Fibroblast of skin of abdomen (primary cell): ENCODE measurements at regions not wholly inside any gene's neighbourhood (a gene's known extent, or its start where the extent isn't known, plus 50 kb on each side); places are given as distances from the start of the nearest gene placed in this dataset.

Experiments
- DNase-seq: peaks from one replicate; pipeline ENCODE4 v3.0.0-alpha.2; 2013

DNA sequence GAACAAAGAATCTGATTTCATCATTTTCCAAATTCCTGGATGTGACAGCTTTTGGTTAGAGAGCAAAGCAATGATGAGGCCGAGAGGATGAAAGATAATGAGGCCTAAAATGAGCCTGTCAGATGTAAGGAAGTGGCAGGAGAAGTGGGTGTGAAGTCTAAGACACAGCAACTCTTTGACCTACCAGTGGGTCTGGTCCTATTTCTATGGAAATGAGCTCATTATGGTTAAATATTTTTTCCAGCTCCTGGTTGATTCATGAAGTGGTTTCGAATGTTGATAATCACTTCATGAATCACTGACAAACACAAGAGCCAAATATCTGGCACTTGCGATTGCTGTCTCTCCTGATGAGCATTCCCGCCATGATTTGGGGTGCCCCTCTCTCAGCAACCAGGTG, 273.3 kb upstream of the CDH5 start:
- peak; percentile 89 for DNase-seq

DNA sequence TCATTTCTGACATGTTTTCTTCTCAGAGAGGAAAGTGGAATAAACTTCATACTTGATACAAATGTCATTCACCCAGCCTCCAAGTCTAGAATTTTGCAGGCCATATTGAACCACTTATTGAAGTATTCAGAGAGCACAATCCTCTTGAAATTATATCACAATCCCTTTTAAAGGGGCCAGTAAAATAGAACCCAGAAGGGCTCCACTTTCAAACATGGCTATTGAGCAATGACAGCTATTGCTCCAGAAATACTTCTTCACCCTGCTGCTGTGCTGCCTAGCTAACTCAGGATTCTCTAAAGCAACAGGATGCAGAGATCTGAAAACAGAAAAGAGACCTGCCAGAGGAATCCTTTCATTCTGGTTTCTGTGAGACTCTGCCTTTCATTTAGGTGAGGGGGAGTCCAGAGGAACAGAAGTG, 275.0 kb upstream of the CDH5 start:
- peak; percentile 83 for DNase-seq

GRCh38 chr16:66088681-66089080, 277.8 kb upstream of the CDH5 start:
- no peak for DNase-seq

- no peak for DNase-seq
Measured at GRCh38 chr16:66087308-66087707, 279.2 kb upstream of the CDH5 start.

GRCh38 chr16:66085651-66086050, 280.8 kb upstream of the CDH5 start:
- DNase-seq: no peak

DNA sequence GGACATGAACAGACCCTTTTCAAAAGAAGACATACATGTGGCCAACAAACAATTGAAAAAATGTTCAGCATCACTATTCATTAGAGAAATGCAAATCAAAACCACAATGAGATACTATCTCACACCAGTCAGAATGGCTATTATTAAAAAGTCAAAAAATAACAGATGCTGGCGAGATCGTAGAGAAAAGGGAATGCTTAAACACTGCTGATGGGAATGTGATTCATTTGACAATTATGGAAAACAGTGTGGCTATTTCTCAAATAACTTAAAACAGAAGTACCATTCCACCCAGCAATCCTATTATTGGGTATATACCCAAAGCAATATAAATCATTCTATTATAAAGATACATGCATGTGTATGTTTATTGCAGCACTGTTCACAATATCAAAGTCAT, 281.8 kb upstream of the CDH5 start:
- DNase-seq: peak; percentile 76

GRCh38 chr16:66084306-66084705, 282.2 kb upstream of the CDH5 start:
- no peak for DNase-seq

- DNase-seq: peak; percentile 24
Measured at GRCh38 chr16:66083171-66083570, 283.3 kb upstream of the CDH5 start.

GRCh38 chr16:66082424-66082823, 284.1 kb upstream of the CDH5 start:
- DNase-seq: no peak

GRCh38 chr16:66081775-66082366, 284.6 kb upstream of the CDH5 start:
- peak; percentile 94 for DNase-seq

GRCh38 chr16:66079671-66080334, 286.7 kb upstream of the CDH5 start:
- peak; percentile 35 for DNase-seq

DNA sequence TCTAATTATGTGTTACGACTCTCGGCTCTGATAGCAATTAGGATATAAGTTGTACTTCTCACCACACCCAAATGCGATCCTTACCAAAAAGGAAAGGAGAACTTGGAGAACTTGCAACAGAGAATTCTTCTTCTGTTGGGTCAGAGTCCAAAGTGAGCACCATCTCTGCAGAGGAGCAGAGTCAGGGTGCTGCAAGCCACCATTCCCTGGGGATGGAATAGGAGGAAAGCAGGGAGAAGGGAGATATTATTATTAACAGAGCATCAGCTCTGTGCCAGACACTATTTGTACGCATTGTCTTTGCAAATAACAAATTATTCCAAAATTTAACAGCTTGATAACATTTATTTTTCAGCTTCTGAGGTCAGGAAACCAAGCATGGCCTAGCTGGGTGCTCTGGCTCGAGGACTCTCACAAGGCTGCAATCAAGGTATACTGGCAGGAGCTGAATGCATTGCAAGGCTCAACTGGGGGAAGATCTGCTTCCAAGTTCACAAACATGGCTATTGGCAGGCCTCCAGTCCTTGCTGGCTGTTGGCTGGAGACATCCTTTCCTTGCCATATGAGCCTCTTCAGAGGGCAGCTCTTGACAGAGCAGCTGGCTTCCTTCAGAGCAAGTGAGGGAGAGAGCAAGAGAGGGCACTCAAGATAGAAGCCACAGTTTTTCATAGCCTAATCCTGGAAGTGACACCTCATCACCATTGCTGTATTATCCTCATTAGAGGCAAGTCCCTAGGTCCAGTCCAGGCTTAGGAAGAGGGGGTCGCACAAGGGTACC, 296.2 kb upstream of the CDH5 start:
- peak; percentile 80 for DNase-seq

DNA sequence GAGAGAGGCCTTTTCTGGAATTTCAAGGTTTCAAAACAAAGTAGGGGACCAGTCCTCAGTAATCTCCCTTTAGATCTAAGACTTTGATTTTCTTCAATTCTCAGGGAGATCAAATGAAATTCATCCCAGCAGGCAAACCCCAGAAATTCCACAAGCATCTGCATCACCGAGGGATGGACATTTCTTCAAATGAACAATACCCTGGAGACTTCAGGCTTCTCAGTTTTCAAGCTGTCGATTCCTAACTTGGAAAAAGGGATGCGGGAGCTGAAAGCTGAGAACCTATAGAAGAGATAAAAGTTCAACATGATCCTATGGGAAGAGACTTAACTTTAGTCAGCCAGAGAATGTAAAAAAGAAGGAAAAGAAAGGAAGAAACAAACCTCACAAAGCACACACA, 296.9 kb upstream of the CDH5 start:
- peak; percentile 84 for DNase-seq

GRCh38 chr16:66066404-66066803, 300.1 kb upstream of the CDH5 start:
- no peak for DNase-seq

GRCh38 chr16:66065925-66066324, 300.6 kb upstream of the CDH5 start:
- DNase-seq: no peak

- no peak for DNase-seq
Measured at GRCh38 chr16:66064801-66065530, 301.5 kb upstream of the CDH5 start.

DNA sequence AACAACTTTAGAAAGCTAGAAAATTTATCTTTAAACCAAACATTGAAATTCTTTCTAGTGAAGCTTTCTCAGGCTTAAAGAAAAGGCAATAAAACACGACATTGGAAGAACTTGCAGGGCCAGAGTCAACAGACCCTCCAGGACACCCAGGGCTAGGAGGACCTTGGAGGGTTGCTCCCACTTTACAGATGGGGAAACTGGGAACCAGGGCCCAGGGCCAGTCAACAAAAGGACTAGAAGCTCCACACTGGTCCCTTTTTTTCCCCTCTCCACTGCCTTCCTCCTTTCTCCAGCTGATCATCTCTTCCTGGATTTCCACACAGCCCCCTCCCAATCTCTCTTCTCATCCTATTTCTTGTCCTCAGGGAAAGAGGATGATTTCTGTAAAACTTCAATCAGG, 307.7 kb upstream of the CDH5 start:
- no peak for DNase-seq

GRCh38 chr16:66058172-66058691, 308.3 kb upstream of the CDH5 start:
- peak; percentile 94 for DNase-seq

- no peak for DNase-seq
Measured at GRCh38 chr16:66057057-66057456, 309.4 kb upstream of the CDH5 start.

GRCh38 chr16:66054095-66054494, 312.4 kb upstream of the CDH5 start:
- DNase-seq: no peak

DNA sequence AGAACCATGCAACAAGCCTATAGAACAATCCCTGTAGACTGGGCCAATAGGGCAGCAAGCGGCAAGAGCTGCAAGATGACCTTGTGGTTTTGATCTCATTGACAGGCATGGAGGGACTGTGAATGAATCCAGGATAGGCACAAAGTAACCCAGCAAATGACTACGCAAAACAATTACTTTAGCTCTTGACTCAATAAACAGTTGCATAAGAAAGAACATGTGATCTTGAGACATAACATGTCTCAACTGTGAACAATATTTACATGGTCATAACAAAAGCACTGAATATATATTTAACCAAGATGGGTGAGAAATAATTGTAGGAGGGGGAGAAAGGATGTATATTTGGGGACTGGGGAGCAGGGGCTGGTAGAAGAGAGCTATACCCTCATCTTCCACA, 313.7 kb upstream of the CDH5 start:
- DNase-seq: no peak

DNA sequence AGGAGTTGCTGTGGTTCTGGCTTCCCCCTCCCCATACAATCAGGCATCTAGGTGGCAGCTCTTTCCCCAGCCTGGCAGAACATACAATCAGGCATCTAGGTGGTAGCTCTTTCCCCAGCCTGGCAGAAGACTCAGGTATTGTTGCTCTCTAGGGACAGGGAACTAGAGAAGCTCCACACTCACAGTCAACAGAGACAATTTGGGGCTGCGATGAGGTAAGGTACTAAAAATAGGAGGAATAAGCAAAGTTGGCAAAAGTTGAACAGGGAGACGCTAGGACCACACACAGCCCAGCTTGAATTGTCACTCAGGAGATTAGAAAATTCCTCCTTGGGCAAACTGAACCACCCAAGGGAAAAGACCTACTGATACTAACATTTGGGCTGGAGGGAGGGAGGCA, 315.5 kb upstream of the CDH5 start:
- no peak for DNase-seq

- no peak for DNase-seq
Measured at GRCh38 chr16:66049865-66050264, 316.6 kb upstream of the CDH5 start.
